Right forelimb (tissue), 1 donor: ENCODE measurements at regions not wholly inside any gene's neighbourhood (a gene's known extent, or its start where the extent isn't known, plus 50 kb on each side); places are given as distances from the start of the nearest gene placed in this dataset.

Experiments used
- DNase-seq: peaks from one replicate; pipeline ENCODE4 v3.0.0-alpha.2; 2018

DNA sequence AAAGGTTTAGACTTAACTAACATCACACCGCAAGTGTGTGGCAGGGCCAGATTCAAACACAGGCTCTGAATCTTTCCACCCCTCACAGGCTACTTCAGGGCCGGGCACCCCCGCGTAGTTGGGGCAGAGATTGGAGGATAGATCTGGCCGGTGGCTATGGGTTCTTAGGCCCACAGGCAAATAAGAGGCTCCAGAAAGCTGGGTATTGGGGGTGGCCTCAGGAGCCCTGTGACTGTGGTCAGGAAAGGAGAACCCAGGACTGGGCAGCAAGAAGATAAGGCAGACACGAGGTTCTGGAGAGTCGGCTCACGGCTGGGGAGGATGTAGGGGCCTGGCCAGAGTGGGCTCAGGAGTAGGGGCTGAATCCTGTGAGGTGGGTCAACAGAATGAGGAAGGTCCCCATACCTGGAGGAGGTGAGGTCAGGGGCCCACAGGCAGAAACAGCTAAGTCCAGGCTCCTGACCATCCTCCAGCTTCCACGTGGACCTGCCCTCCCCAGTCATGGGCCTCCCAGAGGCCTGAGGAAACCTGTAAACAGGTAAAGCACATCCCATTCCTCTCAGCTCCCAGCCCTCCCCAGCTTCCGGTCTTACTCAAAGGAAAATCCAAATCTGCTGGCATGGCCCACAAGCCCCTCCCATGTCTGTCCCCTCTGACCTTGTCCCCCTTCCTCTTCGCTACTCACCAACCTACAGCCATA is 306.2 kb downstream of the MATN1 start:
- no peak for DNase-seq

DNA sequence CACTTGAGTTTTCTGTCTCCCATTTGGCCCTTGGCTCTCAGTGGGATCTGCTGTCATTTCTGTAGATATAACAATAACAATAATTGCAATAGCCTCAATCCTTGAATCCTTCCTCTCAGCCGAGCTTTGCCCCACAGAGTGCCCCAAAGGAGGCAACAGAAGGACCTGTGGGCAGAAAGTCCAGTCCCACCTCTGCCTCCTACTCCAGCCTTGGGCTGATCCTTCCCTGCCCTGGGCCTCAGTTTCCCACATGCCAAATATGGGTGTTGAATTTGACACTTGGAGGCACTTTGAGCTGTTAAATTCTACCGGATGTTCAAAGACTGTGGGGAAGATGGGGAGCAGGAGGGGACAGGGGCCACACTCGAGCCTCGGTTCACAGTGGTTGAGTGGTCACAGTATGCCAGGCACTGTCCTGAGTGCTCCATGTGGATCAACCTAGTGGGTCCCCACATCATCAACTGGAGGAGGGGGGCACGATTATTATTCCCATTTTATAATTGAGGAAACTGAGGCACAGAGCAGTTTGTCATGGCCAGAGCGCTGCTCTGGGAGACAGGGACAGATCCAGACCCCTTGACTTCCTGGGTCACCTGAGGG is 307.1 kb downstream of the MATN1 start:
- no peak for DNase-seq

DNA sequence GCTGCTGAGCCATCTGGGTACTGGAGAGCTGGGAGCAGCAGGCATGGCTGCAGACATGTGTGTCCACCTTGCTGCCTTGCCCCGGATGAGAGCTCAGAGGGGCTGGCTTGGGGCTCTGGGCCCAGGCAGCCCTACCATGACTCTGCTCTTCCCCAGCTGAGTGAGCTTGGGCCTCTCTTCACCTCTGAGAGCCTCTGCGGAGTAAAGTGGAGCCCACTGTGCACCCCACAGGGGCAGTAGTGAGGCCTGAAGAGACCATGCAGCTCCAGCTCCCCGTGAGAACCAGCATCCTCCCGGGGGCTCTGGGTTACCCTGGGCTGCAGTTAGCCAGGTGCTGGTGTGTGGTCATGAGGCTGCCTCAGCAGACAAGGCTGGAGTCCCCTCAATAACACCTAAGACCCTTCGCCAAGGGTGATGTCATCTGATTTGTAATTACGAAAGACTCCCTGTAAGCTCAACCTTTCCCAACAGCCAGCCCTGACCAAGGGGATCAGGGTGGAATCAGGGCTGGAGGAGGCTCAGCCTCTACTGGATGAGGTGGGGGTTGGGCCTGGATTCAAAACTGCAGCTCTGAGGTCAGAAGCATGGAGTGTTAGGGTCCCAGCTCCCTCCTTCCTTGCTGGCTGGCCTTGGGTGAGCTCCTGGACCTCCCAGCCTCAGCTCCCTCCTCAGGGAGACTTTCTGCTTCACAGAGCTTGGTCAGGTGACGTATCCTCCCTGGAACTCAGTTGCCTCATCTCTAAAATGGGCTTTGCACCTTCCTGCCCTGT is 308.0 kb downstream of the MATN1 start:
- DNase-seq = no peak

DNA sequence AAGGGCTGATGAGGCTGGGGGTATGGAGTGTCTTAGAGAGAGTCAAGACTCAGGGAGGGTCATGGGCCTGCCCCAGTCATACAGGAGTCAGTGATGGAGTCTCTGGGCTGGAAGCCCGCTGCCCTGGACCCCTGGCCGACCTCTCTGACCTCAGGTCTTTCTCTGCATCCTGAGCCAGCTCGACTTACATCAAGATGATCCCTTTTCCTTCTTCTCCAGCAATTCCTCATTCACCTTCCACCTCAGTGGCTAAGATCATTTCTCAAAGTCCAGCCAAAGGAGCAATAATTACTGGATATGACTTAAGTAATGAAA is 308.6 kb downstream of the MATN1 start:
- no peak for DNase-seq

DNA sequence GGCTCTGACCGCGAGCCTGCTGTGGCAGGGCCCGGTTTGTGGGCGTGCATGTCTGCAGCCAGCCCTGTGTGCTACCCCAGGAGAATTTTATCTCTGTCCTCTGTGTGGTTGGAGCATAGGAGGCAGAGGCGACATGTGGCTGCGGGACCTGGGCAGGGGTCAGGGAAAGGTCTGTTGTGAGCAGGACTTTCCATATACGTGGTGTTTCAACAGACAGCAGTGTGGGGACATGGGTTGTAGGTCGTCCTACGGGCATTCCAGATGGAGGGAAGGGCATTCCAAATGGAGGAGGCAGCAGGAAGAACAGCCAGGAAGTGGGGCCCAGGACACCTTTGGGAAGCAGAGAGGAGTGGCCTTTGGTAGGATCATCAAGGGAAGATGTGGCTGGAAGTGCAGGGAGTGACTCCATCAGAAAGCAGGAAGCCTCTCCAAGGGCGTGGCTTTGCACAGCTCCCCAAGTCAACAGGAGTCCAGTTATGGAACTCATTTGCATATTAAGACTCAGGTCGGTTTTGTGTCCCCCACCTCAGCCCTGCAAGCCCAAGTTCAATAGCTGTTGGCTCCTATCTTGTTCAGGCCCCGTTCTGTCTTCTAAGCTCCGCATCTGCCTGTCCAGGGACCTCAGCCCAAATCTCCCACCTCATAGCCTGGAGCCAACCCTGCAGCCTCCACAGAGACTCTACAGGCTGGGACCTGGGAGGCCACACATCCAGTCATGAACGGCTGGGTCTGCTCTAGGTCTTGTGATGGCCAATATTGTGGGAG is 309.1 kb downstream of the MATN1 start:
- no peak for DNase-seq

DNA sequence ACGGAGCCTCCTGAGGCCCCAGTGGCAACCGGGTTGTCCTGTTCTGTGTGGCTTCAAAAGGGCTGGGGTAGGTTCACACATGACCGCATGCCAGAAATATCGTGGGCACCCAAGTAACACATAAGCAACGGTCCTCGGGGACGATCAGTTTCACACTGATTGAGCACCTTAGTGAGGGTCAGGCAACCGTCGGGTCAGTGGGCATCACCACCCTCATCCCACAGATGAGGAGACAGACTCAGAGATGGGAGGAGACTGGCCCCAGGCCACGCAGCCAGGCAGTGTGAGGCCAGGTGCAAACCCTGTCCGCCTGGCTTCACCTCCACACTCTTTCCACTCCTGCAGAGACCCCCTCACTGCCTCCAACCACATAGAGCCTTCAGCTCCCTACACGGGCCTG is 309.8 kb downstream of the MATN1 start:
- DNase-seq = no peak

DNA sequence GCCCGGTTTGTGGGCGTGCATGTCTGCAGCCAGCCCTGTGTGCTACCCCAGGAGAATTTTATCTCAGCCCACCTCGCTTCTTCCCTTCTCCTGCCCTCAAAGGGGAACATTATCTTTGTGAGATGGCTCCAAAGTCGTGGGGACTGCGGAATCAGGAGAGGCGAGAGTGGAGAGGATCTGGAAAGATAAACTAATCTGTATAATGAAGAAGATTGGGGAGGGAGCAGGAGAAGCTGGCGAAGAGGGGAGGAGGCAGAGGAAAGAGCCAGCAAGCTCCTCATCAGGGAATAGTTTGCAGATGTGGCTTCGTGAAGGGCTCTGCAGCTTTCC is 310.3 kb downstream of the MATN1 start:
- no peak for DNase-seq

DNA sequence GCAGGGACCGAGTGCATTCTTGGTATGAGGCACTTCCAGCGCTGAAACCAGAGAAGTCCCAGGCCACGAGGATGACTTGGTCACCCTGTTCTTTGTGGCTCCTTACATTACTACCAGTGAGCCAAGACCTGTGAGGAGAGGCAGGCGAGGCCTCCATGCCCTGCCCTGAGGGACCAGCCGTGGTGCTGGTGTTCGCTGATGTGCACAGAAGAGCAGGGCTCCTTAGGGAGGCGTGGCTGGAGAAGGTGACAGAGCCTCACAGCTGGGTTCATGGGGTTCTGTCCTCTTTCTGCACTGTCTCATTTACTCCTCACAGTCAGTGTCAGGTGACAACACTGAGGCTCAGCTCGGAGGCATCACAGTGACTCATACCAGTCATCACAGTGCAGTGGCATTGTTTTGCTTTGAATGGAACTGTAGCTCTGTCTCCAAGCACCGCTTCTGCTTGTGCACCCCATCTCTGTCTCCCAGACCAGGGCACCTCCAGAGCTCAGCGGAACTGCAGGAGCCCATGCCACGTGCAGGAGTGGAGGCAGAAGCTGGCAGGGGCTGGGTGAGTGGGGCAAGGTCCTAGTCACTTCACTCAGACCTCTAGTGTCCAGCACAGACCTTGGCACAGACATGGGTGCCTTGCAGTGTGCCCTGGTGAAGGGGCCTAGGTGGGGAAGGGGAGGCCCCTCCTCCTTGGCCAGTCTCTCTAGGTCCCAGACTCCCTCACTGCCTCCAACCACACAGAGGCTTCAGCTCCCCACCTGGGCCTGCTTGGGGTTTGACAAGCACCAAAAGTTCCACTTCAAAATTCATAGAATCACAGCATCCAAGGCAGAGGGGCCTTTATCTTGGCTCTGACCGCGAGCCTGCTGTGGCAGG is 310.9 kb downstream of the MATN1 start:
- no peak for DNase-seq

DNA sequence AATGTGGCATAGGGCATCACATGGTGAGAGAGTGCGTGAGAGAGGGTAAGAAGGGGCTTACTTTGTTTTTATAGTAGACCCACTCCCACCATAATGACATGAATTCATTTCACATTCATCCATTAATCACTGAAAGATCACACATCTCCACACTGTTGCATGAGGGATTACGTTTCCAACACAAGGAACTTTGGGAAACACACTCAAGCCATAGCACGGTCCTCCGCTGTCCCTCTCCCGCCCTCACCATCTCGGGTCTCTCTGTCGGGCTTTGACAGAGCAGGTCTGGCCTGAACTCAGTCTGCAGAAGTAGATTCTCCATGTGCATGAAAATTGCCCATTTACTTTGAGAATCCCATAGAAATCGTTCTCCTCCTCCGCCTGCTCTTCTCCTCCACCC is 312.2 kb downstream of the MATN1 start:
- DNase-seq = no peak

DNA sequence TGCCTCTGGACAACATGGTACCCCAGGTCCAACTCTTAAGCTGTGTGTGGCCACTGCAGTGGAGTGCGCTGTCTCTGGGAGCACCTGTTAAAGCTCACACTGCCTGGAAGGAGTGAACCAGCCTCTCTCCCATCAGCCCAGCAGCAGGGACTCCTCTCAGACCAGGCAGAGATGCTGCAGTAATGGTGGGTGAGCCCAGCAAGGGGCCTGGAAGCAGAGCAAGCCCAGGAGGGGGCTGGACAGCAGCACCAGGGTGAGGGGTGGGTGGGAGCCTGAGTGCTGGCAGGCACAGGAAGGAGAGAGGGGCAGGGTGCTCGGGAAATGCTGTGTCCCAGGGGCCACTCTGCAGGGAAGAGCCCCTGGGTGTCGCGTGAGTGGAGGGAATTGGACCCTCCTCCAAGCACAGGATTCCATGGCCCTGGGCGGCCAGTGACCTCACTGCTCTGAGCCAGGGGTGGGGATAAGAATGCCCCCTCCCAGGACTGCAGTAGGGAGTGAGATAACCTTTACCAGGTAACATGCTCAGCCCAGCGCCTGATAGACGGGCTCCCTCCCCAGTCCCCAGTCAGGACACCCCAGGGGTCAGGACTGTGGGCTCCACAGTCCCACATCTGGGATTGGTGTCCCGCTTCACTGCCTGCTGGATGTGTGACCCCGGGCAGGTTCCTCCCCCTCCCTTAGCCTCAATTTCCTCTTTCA is 313.1 kb downstream of the MATN1 start:
- DNase-seq = no peak

DNA sequence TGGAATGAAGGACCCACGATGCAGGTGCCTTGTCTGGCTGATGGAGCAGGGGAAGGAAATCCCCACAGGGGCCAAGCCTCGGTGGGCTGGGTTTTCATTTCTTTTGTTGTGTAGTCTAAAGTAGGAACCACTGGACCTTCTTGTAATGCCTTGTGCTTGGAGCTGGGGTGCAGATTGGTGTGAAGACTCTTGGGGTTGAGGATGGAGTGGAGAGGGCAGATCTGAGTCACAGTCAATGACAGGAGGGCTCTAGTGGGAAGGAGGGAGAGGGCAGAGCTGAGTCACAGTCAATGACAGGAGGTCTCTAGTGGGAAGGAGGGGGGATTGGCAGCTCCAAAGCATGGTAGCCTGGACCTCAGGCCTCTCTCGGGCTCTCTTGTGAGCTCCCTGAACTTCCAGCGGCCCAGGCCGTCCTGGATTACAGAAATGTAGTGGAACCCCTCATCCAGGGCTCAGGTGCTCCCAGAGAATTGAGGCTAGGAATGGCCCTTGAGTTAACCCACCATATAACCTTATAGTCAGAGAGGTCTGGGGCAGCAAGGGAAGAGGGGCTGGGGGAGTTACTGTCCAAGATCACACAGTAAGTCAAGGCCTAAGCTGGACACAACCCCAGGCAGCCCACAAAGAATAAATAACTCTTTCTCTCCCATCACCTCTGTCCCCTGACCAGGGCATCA is 313.8 kb downstream of the MATN1 start:
- DNase-seq = no peak

DNA sequence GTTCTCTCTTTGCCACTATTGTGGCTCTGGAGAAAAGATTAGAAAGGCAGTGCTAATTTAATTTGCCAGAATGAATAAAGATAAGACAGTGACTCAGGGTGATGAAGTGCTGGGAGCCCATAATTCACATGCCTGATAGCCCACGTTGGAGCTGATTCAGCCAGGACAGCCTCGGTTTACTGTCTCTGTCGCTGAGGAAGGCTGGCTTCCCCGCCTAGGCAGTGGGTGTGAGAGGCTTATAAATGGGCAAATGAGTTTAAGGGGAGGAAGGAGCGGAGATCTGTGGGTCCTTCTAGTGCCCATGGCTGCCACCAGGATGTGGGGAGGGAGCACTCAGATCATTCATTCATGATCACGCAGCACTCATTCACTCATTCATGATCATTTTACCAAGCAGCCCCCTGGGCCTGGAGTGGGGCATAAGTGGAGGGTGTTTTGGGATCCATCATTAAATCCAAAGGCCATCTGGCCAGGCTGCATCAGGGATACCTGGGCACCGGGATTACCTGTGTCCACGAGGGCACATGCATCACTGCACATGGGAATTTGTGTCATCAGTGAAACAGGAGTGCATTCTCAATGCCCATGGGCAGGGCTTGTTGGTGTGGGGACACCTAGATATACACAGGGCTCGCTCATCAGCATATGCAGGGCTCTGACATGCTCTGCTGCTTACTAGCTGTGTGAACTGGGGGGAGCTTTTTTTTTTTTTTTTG is 315.4 kb downstream of the MATN1 start:
- no peak for DNase-seq

DNA sequence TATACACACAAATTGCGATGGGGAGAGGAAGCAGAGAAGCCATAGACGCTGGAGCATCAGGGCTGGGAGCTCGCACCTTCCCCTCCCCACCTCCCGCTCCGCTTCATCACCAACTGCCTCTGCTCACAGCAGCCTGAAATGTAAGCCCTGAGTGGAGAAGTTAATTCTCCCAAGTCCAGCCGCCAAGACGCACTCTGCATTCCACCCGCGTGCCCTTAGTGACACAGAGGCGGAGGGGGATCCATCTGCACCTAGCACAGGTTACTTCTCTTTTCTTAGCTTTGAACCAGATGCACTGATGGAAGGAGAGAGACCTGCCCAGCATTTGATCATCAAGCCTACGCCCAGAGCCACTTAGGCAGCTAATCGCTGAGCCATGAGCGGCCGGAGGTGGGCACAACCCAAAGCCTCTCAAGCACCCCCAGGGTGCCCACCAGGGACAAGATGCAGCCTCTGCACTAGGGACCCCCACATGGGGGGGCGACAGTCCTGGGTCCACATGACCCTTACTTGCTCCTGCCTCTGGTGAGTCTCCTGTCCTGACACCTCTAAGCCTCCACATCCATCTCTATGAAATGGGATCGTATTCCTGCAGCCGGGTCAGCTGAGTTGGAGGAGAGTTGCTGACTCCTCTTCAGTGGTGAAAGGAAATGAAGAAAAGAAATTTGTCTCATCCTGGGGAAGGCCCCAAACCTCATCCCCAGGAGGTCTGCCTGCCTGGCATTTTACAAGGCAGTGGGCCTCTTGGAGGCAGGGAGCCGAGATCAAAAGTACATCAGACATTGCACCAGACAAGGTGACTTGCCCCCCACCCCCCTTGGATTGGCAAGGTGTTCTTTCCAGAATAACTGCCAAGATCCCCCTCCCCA is 316.2 kb downstream of the MATN1 start:
- DNase-seq = peak; percentile 25

DNA sequence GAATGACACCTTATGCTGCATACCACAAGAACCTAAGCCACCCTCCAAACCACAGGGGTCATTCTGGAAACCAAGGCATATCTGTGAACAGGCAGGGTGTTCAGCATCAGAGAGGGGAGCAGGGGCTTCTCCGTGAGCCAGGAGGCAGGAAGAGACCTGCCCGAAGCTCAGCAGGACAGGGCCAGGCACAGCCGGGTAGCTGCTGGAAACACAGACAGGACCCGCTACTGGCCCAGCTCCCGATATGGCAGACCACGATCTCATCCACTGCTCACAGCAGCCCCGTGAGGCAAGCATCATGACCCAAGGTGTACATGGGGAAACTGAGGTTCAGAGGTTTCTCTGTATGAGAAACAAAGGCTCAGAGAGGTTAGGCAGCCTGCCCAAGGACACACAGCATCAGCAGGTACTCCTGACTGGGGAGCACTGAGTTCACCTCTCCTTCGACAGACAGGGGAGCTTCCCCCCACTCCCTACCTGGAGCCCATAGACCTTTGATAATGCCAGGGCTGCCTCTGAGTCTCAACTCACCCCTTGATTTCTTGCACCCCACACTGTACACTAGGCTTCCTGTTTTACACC is 317.7 kb downstream of the MATN1 start:
- peak; percentile 11 for DNase-seq

DNA sequence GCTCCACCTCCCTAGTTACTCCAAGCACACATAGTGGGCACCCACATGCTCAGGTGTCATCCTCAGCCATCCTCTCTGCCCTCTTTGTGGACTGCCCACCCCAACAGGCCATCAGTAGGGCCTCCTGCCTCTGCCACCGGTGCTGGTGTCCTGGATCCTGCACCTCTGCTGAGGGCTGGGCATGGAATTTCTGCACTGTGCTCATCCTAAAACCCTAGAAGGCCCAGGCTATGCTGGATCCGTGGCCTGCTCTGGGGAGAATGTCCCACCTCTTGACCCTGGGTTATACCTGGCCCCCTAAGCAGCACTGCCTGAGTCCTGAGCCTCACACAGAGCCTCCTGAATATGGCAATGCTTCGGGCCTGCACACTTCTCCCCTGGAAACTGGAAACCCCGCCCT is 318.3 kb downstream of the MATN1 start:
- peak; percentile 22 for DNase-seq

DNA sequence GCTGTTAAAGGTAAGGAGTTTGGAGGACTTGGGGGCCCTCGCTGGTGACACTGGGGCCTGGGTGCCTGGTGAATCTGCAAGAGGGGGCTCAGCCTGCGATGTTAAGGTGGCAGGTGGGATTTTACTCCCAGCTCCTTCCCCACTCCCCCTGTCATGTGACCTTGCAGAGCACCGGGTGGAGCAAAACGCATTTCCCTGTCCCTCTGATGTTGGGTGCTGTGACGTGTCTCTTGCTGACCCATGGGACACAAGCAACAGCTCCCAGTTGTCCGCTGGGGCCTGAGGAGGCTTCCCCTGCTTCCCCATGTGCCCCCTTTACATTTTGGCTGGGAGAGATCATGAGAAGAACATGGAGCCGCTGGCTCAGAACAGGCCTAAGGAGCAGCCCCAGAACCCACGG is 319.0 kb downstream of the MATN1 start:
- DNase-seq = peak; percentile 12

DNA sequence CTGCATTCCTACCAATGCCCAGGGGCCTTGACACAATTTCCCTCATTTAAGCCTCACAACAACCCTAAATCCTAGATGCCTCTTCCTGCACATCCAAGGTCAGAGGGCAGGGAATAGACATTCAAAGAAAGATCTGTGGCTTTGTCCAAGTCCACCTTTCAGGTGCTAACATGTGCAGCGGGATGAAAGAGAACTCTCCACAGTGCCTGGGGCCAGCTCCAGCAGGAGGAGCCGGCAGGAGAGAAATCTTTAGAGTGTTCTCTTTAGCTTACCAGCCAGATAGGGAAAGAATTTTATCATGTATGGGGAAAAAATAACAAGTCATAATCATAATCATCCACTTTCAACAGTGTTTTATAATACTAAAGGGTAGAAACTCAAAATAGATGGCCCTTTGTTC is 319.7 kb downstream of the MATN1 start:
- peak; percentile 0 for DNase-seq

DNA sequence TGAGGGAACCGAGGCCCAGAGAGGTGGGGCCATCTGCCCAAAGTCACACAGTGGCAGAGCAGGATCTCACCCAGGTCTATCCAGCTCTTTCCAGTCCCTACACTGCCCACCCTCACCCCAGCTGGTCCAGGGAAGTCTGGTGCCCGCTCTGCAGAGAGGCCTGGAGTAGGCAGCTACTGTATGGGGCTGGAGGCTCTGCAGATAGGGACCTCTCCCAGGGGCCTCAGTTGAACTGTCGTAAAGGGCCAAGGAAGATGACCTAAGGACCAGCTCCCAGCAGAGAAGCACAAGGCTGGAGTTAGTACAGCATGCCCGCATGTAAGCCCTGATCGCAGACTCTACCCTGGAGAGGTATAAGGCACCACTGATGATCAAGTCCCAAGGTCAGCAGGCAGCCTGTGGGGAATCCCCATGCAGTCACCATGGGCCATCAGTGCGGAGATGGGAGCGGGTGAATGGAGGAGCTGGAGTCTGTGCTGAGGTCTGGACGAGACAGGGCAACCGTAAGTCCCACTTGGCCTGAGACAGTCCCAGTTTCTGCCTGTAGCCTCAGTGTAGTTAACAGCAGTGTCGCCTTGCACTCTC is 320.2 kb downstream of the MATN1 start:
- peak; percentile 24 for DNase-seq

DNA sequence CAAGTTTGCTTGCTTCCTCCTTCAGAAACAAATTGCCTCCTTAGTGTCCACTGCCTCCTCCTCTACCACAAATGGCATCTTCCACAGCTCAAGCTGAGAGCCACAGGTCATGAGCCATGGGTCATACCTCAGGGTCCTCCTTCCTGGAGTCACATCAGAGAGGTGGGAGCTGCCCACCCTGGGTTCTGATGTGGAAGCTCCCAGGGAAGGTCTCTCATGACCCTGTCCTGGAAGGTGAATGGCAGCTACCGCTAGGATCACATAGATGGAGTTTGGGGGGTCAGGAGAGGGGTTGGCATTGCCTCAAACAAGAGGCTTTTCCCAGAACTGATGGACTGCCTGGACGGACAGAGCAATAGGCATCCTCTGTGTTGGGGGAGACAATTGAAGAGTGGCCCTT is 321.4 kb downstream of the MATN1 start:
- peak; percentile 6 for DNase-seq
